HepG2 (cell line): ENCODE measurements at regions not wholly inside any gene's neighbourhood (a gene's known extent, or its start where the extent isn't known, plus 50 kb on each side); places are given as distances from the start of the nearest gene placed in this dataset.

Experiments
- CTCF ChIP-seq: sonication (generic); formaldehyde crosslinking; IDR thresholded peaks from 2 replicates; pipeline ENCODE4 v1.5.0; 2020; ENCODE audit warnings: mild to moderate bottlenecking, missing genetic modification reagents, moderate library complexity
- HDAC1 ChIP-seq: sonication (generic); formaldehyde crosslinking; IDR thresholded peaks from 2 replicates; pipeline ENCODE4 v1.5.1; 2020; ENCODE audit warnings: mild to moderate bottlenecking, missing genetic modification reagents
- KDM5A ChIP-seq: fragments of 200-600 bp; sonication (generic); IDR thresholded peaks from 2 replicates; pipeline ENCODE4 v1.7.0; 2018; ENCODE audit warnings: antibody characterized with exemption, mild to moderate bottlenecking, low read length, borderline replicate concordance
- KLF9 ChIP-seq: IDR thresholded peaks from 2 replicates; pipeline ENCODE4 v1.6.1; 2016; ENCODE audit warnings: low read depth
- MIER2 ChIP-seq: IDR thresholded peaks from 2 replicates; pipeline ENCODE4 v1.6.1; 2016; ENCODE audit warnings: missing biosample characterization, missing genetic modification reagents
- MYC ChIP-seq: sonication (generic); formaldehyde crosslinking; IDR thresholded peaks from 2 replicates; pipeline ENCODE4 v1.9.0; 2021; ENCODE audit warnings: missing genetic modification reagents, borderline replicate concordance
- POLR2A ChIP-seq, 2 experiments: IDR thresholded peaks; 2 replicates each; pipeline ENCODE4 v1.6.1; 2011; ENCODE audit warnings: low read depth in 2 of 2, low read length in 2 of 2, mild to moderate bottlenecking in 1 of 2, moderate library complexity in 1 of 2; ENCODE audit not compliant: insufficient read depth in 1 of 2
- POLR2AphosphoS2 ChIP-seq: IDR thresholded peaks from 2 replicates; pipeline ENCODE4 v1.6.1; 2011; ENCODE audit warnings: low read depth, low read length, improper control_type of control experiment
- SIN3A ChIP-seq: IDR thresholded peaks from 2 replicates; pipeline ENCODE4 v1.6.1; 2011; ENCODE audit warnings: low read depth, mild to moderate bottlenecking, control low read depth, low read length, borderline replicate concordance
- SMAD3 ChIP-seq: sonication (generic); formaldehyde crosslinking; IDR thresholded peaks from 2 replicates; pipeline ENCODE4 v1.4.0; 2020; ENCODE audit warnings: missing genetic modification reagents
- ZNF124 ChIP-seq: sonication (generic); formaldehyde crosslinking; IDR thresholded peaks from 2 replicates; pipeline ENCODE4 v1.4.0; 2020; ENCODE audit warnings: missing genetic modification reagents
- ZNF282 ChIP-seq: fragments of 450-650 bp; IDR thresholded peaks from 2 replicates; pipeline ENCODE4 v1.6.1; 2018; ENCODE audit not compliant: partially characterized antibody
- ZNF549 ChIP-seq: sonication (generic); formaldehyde crosslinking; IDR thresholded peaks from 2 replicates; pipeline ENCODE4 v1.5.0; 2020; ENCODE audit warnings: missing genetic modification reagents
- ZNF572 ChIP-seq: sonication (generic); formaldehyde crosslinking; IDR thresholded peaks from 2 replicates; pipeline ENCODE4 v1.5.1; 2020; ENCODE audit warnings: mild to moderate bottlenecking, missing genetic modification reagents

GRCh38 chr18:50456285-50456684 is 81.4 kb downstream of the SKA1 start:
- TF ChIP-seq MIER2 (CRISPR knock-in tag): no peak
- TF ChIP-seq ZNF549: no peak
- no peak for TF ChIP-seq ZNF124 (CRISPR knock-in tag)
- TF ChIP-seq KDM5A: no peak
- TF ChIP-seq HDAC1: no peak
- TF ChIP-seq POLR2AphosphoS2: no peak
- TF ChIP-seq SIN3A: no peak
- no peak for TF ChIP-seq CTCF (CRISPR knock-in tag)
- no peak for TF ChIP-seq ZNF572
- TF ChIP-seq MYC: no peak
- no peak for TF ChIP-seq KLF9 (CRISPR knock-in tag)
- TF ChIP-seq ZNF282: no peak
- TF ChIP-seq POLR2A (IDR thresholded peaks at IDR 0.05; ENCODE audit: insufficient read depth in 1 of 2, low read depth in 2 of 2, low read length in 2 of 2): no peak
- TF ChIP-seq SMAD3 (CRISPR knock-in tag): no peak
